ENCODE measurements at regions not wholly inside any gene's neighbourhood (a gene's known extent, or its start where the extent isn't known, plus 50 kb on each side); places are given as distances from the start of the nearest gene placed in this dataset.

DNA sequence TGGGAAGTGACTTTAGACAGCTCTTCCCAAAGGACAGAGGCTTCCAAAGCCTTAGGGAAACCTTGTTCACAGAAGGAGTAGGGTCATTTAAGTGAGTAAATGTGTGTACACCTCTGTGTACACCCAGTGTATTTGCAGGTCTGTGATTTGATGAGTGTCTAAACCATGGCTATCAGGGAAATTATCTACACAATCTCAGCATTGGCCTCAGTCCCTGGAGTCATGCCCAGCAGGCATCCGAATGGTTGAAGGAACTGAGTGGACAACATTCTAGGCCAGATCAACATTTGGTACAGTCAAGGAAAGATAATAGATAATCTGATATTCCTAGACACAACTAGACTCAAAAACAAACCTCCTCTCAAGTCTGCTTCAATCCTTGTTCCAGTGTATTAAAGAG, 258.4 kb upstream of the DAPK1 start:
- H3K27ac ChIP-seq = no peak overlapping the region
- no peaks in the 10 kb centered on the region for H3K4me1 ChIP-seq
- intact Hi-C loops (cut with DNase I; ENCODE audit: low total_unique reads) = no loop called here
- no peak for DNase-seq
- H3K36me3 ChIP-seq = no peaks in the 10 kb centered on the region
- TF ChIP-seq, protein P1, sequence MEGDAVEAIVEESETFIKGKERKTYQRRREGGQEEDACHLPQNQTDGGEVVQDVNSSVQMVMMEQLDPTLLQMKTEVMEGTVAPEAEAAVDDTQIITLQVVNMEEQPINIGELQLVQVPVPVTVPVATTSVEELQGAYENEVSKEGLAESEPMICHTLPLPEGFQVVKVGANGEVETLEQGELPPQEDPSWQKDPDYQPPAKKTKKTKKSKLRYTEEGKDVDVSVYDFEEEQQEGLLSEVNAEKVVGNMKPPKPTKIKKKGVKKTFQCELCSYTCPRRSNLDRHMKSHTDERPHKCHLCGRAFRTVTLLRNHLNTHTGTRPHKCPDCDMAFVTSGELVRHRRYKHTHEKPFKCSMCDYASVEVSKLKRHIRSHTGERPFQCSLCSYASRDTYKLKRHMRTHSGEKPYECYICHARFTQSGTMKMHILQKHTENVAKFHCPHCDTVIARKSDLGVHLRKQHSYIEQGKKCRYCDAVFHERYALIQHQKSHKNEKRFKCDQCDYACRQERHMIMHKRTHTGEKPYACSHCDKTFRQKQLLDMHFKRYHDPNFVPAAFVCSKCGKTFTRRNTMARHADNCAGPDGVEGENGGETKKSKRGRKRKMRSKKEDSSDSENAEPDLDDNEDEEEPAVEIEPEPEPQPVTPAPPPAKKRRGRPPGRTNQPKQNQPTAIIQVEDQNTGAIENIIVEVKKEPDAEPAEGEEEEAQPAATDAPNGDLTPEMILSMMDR (IDR thresholded peaks at IDR 0.05) = no peak
- TF ChIP-seq POLR2A (IDR thresholded peaks at IDR 0.05) = no peak
- no peaks in the 10 kb centered on the region for H3K9me3 ChIP-seq
- H3K27me3 ChIP-seq = no peaks in the 10 kb centered on the region
- H3K4me3 ChIP-seq = no peak overlapping the region

GRCh38 chr9:87243602-87244001, 254.1 kb upstream of the DAPK1 start:
- intact Hi-C loops (cut with DNase I; ENCODE audit: low total_unique reads) = no loop called here
- no peak overlapping the region for H3K27ac ChIP-seq
- no peaks in the 10 kb centered on the region for H3K9me3 ChIP-seq
- no peak for TF ChIP-seq POLR2A (IDR thresholded peaks at IDR 0.05)
- TF ChIP-seq, protein P1 (IDR thresholded peaks at IDR 0.05) = no peak
- DNase-seq = no peak
- H3K27me3 ChIP-seq = no peaks in the 10 kb centered on the region
- H3K4me1 ChIP-seq = no peaks in the 10 kb centered on the region
- H3K4me3 ChIP-seq = no peak overlapping the region
- H3K36me3 ChIP-seq = no peaks in the 10 kb centered on the region

GRCh38 chr9:87245271-87245670, 252.4 kb upstream of the DAPK1 start:
- DNase-seq = no peak
- Histone ChIP-seq H3K27ac (no peak overlapping the region), H3K36me3 (no peaks in the 10 kb centered on the region), H3K4me3 (no peak overlapping the region), H3K27me3 (no peaks in the 10 kb centered on the region), H3K9me3 (no peaks in the 10 kb centered on the region), H3K4me1 (no peaks in the 10 kb centered on the region)
- TF ChIP-seq, protein P1 (IDR thresholded peaks at IDR 0.05) = no peak
- intact Hi-C loops (cut with DNase I; ENCODE audit: low total_unique reads) = no loop called here

DNA sequence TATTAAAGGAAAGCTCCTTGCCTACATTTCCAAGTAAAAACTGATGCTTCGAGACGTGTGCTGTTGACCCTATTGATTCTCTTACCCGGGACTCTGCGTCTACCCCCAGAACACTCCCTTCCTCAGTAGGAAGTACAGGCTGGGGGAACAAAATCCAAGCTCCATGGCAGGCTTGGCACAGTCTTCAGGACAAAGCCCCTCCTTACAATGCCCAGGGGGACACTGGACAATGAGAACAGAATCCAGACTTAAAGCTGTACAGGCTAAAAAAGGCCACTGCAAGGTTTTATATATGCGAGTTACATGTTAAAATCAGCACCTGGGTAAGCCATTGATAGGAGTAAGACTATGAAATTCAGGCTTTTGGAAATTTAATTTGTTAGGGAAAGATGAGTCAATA, 250.6 kb upstream of the DAPK1 start:
- TF ChIP-seq POLR2A (IDR thresholded peaks at IDR 0.05) = no peak
- TF ChIP-seq, protein P1 (IDR thresholded peaks at IDR 0.05) = no peak
- Histone ChIP-seq H3K27ac (no peak overlapping the region), H3K4me3 (no peak overlapping the region), H3K36me3 (no peaks in the 10 kb centered on the region), H3K4me1 (no peaks in the 10 kb centered on the region), H3K27me3 (no peaks in the 10 kb centered on the region), H3K9me3 (no peaks in the 10 kb centered on the region)
- no peak for DNase-seq
- intact Hi-C loops (cut with DNase I; ENCODE audit: low total_unique reads) = no loop called here

DNA sequence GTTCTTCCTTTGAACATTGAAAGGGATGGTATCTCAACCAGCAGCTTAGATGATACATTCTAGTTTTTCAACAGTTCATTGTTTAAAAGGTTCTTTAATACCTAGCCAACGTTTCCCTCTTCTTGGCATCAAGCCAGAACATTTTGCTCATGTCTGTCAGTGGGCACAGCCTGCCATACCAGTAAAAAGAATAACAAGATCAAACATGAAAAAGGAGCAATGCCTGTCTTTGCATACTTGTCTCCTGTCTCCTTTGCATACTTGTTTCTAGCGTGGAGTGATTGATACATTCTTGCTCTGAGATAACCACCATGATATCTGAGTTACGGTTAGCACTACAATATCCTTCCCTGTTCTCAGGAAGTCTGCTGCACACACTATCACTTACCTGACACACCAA, 248.6 kb upstream of the DAPK1 start:
- Histone ChIP-seq H3K9me3 (no peaks in the 10 kb centered on the region), H3K4me3 (no peak overlapping the region), H3K36me3 (no peaks in the 10 kb centered on the region), H3K27ac (no peak overlapping the region), H3K4me1 (no peaks in the 10 kb centered on the region), H3K27me3 (no peaks in the 10 kb centered on the region)
- intact Hi-C loops (cut with DNase I; ENCODE audit: low total_unique reads) = no loop called here
- TF ChIP-seq POLR2A (IDR thresholded peaks at IDR 0.05) = no peak
- TF ChIP-seq, protein P1 (IDR thresholded peaks at IDR 0.05) = no peak
- no peak for DNase-seq
